Frontal cortex (tissue), 3 donors: ENCODE measurements at regions not wholly inside any gene's neighbourhood (a gene's known extent, or its start where the extent isn't known, plus 50 kb on each side); places are given as distances from the start of the nearest gene placed in this dataset.
"Not testable (repeated sequence)": the region's sequence is repeated elsewhere in the genome, so short reads cannot be mapped to it uniquely, and the experiment has no call there.

ENCODE experiments used
- DNase-seq, 2 donors: peaks; one replicate each; pipeline ENCODE4 v3.0.0; 2012; ENCODE audit warnings: low spot score in 2 of 2
- FAIRE-seq: peaks from 2 replicates; lab custom pipeline; 2012; peaks lifted over from hg19 to GRCh38; lab: Jason Lieb, UNC
- donor health status: control.
- donor health status: control.
- donor health status: control.

GRCh38 chr22:42183461-42184059 is 53.0 kb upstream of the CYP2D6 start:
- DNase-seq, FAIRE-seq: not testable (repeated sequence)

DNA sequence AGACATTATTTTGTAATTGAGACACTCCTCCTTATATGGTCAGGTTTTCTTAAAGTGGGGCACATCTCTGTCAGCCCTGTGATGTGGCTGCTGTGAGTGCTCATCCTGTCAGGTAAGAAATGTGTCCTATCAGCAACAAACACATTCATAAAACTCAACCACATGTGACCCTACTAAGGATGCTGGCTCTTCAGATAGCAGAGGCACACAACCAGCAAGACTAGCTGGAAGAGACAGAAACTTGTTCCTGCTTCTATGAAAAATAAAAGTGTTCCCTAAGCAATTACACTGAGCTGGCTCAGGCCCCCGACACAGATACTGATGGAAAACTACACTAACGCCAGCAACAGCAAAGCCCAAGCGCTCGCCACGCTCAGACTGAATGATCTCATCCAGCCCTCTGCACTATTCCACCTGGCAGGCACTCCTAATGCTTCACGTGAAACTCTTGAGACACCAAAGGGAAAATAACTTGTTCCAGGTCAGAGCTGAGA is 49.8 kb upstream of the CYP2D6 start:
- no peak for FAIRE-seq
- no peak for DNase-seq
